ENCODE measurements at regions not wholly inside any gene's neighbourhood (a gene's known extent, or its start where the extent isn't known, plus 50 kb on each side); places are given as distances from the start of the nearest gene placed in this dataset.
A peak's percentile ranks its signal among the peaks of the same experiment; 100 is the strongest.
"Not testable (repeated sequence)": the region's sequence is repeated elsewhere in the genome, so short reads cannot be mapped to it uniquely, and the experiment has no call there.

DNA sequence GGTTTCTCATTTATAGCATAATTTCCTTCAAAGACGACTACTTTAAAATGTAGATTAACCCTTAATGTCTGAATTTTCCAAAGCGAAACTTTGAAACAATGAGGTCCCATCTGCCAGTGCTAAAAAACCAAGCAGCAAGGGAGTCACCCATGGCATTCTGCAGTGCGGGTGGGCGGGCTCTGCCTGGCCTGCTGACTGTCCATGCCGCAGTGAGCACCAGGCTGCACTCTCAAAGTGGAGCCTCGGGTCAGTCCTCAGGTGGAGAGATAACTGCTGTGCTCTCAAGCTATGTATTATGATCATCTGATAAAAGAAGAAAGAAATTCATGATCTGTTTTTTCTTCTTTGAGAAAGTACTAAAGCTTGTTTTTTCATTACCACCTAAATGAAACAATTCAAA, 581.6 kb downstream of the CETN3 start:
- DNase-seq = no peak

DNA sequence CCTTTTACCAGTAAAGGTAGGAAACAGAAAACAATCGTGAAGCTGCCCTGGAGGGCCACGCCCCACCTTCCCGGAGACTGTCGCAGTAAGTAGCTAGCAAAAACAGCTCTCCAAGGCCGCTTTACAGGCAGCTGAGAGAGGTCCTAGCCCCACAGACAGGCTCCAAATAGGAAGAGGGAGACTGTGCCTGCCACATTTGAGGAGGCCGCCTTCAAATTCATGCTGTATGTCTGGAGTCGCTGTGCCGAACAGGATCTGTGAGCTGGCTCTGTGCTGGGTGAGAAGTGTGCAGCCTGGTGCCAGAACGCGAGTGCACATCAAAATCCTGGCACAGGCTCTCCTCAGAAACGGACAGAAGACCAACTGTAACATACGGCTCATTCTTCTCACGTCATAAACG, 582.2 kb downstream of the CETN3 start:
- DNase-seq = no peak

DNA sequence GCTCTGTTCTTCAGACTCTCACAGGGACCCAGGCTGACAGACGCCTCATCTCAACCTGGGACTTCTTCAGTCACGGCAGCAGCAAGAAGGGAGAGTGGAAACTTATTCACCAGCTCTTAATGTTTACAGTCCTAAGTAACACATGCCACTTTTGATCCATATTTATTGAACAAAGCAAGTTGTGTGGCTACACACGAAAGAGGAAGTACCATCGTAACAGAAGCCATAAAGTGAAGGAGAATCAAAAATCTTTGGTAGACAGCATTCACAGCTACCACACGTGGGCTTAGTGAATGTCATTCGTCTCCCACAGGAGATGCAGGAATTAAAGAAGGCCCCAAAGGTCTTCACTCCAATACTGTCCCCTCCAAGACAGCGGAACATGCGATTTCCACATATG, 582.6 kb downstream of the CETN3 start:
- DNase-seq = no peak

DNA sequence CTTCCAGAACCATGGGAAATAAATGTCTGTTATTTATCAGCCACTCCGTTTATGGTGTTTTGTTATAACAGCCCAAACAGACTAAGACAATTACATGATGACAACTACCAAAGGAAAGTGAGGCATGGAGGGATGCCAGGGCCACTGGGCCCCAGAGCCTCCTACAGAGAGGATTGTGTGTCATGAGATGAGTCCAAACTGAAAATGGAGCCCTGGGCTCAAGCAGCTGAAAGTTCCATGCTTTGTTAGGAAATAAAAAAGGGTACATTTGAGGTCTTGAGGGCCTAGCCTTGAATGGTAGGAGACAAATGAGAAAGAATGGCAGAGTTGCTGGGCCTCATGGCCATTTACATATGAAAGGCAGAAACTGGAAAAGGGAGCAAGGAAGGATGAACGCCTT, 586.5 kb downstream of the CETN3 start:
- no peak for DNase-seq

DNA sequence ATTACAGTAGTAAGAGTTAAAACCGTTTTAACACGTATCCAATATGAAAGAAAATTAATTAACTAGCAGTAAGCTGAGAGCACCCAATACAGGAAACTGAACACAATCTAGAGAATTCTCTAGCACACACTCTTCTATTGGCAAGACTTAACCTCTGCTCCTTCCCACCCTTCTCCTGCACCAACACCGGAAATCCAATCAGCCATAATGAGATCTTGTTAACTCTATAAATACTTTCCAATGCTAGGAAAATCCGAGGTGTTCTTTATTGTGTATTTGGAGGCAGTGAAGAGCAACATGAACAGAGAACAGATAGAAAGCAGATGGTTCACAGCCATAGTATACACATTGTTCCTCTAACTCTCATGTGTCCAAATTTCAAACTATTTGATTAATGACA, 591.7 kb downstream of the CETN3 start:
- no peak for DNase-seq

DNA sequence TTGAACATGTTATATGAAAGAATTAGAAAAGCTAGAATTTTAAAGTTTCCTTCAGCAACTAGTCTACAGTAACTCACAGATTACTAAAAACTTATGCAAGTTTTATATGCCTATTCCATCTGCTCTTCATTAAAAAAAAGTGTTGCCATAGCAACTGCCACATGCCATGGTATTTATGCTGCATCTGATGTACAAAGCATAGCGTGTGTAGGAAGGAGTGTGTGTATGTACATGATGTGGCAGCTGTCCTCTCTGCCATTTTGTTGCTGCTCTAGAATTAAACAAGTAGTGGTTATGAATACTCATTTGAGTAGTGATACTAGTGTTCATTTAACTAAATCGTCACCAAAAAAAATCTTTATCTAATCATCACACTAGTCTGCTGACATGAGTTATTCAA, 593.5 kb downstream of the CETN3 start:
- DNase-seq = no peak

DNA sequence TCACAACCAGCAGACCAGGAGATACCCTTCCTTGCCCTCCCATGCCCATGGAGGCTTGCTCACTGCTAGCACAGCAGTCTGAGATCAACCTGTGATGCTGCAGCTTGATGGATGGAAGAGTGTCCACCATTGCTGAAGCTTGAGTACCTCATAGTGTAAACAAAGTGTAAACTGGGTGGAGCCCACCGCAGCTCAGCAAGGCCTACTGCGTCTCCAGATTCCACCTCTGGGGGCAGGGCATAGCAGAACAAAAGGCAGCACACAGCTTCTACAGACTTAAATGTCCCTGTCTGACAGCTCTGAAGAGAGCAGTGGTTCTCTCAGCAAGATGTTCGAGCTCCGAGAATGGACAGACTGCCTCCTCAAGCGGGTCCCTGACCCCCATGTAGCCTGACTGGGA, 608.8 kb downstream of the CETN3 start:
- not testable (repeated sequence) for DNase-seq

DNA sequence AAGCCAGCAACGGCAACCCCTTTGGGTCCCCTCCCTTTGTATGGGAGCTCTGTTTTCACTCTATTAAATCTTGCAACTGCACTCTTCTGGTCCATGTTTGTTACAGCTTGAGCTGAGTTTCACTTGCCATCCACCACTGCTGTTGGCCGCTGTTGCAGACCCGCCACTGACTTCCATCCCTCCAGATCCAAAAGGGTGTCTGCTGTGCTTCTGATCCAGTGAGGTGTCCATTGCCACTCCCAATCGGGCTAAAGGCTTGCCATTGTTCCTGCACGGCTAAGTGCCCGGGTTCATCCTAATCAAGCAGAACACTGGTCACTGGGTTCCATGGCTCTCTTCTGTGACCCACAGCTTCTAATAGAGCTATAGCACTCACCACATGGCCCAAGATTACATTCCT, 615.1 kb downstream of the CETN3 start:
- DNase-seq = not testable (repeated sequence)

DNA sequence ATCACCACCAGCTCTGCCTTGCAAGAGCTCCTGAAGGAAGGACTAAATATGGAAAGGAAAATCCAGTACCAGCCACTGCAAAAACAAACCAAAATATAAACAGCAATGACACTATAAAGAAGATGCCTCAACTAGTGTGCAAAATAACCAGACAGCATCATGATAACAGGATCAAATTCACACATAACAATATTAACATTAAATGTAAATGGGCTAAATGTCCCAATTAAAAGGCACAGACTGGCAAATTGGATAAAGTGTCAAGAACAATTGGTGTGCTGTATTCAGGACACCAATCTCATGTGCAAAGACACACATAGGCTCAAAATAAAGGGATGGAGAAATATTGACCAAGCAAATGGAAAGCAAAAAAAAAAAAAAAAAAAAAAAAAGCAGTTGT, 629.8 kb downstream of the CETN3 start:
- not testable (repeated sequence) for DNase-seq

DNA sequence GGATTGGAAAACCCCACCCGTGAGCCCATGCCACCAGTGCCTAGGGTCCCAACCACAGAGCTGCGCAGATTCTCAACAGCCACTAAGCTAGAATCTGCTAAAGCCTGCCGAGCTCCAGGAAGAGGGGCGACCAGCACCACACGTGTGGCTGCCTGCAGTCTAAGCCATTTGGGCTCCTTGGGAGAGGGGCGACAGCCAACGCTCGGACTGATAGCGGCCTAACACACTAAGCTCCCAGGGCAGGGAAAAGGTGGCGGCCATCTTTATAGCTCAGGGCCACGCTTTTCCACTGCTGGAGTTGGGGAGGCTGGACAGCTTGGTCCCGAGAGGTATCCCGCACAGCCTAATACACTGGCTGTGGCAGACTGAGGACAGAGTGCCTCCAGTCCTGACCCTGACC, 631.8 kb downstream of the CETN3 start:
- no peak for DNase-seq

DNA sequence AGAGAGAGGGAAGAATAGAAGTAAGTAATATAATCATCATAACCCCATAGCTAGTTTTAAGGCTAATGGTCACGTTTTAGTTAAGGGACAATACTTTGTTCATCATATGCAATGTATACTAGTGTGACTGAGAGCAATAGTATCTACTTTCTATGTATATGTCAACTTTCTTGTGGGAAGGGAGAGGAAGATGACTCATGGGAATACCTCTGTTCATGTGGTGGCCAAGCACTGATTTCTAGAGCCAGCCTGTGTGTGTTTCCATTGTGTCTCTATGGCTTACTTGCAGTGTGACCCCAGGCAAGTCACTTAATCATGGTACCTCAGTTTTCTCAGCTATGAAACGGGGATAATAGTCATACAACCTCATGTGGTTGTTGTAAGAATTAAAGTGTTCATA, 639.6 kb downstream of the CETN3 start:
- DNase-seq = no peak

DNA sequence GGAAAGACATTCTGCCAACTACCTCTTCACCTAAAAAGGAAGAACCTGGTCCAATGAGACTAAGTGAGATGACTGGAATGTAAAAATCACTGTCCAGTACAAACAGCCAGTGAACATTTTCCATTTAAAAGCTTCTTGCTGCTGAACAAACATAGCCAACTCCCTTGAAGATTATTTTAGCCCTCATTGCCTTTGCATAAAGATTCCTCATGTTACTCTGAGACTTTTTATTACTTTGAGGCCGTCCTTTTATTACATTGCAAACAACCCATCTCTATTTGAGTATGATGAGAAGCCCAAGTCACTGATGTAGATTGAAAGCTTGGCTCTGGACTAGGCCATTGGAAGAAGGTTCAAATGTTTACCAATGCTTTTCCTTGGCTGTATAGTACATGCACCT, 649.8 kb downstream of the CETN3 start:
- no peak for DNase-seq

DNA sequence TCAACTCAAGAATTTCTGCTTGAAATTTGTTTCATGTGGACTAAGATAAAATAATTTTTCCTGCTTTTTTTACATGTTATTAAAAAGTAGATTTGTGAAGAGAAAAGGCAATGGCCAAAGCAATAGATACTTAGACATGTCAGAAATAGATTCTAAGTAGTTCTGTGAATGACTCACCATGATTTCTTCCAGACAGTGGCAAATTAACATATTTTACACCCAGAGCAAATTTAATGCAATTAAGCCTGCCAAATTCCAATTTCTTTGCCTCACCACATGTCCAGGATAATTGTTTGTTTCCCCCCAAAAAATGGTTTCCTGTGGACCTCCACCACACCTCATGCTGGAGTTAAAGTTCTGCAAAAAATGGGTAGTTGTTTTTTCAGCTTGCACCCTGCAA, 651.4 kb downstream of the CETN3 start:
- no peak for DNase-seq

DNA sequence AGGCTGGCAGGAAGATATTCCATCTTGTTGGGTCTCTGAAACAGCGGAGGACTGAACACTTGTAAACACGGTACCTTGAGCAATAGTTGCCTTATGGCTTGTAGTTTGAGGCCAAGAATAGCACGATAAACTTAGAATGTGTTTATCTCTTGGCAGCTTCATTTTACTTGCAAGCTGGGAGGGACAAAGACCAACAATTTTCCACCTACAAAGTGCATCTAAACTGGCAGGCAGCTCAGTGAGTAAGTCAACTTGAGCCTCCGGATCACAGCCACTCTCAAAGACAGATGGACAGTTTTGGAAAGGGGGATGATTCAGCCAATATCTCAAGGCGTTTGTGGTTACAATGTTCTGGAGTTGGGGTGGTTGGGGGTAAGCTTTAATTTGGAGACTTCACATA, 652.6 kb downstream of the CETN3 start:
- no peak for DNase-seq

DNA sequence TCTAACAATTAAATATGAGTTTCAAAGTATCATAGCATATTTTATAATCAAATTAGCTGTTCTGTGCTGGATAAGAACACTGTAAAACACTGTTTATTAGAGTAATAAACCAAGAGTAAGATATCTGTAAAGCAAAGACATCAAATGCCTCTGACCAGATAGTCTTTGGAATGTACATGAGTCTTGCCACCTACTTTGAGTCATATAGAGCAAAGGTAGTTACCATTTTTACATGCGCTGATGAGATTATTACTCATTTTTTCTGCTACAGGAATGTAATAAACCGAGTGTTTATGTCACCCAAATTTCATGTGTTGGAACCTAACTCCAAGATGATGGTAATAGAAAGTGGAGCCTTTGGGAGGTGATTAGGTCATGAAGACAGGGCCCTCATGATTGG, 654.5 kb downstream of the CETN3 start:
- DNase-seq = no peak

DNA sequence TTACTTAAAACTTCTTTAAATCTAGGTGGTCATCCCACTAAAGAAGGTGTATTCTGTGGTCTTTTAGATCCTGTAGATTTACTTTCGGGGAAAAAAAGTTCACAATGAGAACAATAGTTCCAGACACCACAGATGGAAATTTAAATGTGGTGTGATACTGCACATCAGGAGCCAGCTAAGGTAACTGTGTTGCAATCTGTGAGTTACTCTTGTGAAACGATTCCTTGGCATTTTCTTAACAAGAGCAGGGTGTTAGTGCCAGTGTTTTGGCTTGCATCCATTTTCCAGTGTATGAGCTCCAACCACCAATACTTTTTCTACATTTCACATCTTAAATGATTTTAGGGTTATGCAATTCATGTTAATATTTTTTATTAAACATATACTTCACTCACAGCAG, 674.5 kb downstream of the CETN3 start:
- DNase-seq = no peak

DNA sequence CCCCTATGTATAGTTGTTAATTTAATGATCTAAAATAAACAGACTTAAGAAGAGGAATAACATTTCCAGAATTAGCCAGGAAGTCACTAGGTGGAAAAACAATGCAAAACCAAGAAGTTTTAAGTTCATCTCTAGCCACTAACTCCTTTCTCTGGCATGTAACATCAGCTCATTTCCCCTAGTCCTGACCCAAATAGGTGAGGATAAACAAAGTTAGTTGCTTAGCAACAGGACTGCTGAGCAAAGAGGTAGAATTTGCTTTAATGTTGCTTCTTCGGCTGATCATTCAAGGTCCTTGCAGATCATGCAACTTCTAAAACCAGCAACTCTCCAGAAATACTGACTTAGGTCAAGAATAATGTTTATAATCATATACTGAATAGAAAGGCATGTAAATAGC, 675.8 kb downstream of the CETN3 start:
- peak; percentile 7 for DNase-seq

DNA sequence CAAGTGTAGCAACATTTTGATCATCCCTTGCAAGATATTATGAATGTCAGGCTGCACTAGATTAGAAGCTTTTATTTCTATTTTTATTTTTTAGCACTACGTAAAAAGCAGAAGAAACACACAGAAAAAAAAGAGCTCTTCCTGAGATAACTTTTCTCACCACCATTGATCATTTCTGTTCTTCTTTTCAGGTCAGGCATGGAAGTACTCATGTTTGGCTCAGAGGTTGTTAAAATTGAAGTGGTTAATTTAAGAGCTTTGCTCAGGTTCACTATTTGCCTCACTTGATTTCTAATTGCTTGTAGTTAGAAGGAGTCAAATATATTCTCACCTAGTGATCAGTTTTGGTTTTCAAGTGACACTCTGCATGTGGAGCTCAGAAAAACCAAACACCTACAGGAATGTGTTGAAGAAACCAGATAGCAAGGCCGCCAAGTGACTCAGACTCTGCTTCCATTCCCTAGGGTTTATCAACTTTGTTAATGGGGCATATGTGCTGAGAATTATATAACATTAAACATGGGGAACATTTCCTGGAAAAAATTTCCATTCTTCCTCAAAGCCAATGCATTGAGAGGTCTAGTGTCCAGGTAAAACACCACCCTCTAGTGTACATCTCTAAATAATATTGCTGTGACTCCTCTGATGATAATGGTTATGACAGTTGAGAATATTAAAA, 679.8 kb downstream of the CETN3 start:
- peak; percentile 25 for DNase-seq

DNA sequence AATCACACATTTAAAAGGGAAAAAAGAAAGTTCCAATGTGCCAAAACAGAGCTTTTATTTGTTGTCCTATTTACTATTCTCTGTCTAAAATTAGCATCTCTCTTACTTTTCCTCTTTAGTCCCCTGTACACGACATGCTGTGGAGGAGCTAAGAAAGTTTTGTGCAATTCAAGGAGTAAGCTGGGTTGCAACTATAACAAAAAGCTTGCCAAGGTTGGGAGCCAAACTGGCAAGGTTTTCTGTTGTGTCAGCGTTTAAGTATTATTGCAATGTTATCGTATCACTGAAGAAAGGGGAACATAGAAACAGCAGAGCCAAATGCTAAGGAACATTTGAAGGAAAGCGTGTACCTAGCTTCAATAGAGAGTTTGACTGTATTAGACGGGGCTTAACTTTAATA, 680.8 kb downstream of the CETN3 start:
- no peak for DNase-seq

DNA sequence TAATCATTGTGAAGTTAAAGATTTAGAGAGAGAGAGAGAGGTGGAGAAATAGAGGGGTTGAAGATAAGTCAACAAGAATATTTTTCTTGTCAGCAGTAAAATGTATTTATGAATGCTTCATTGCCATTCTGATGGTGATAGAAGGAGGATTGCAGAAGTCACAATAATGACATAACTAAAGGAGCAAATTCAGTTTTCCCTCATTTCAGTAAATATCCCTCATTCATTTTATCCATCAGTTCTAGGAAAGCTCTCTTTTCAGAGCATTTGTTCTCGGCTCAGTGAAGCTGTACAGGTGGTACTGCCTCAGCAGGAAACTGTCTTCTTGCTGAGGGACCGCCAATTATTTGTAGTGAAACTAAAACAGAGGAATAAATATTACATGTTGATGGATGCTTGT, 681.4 kb downstream of the CETN3 start:
- no peak for DNase-seq

DNA sequence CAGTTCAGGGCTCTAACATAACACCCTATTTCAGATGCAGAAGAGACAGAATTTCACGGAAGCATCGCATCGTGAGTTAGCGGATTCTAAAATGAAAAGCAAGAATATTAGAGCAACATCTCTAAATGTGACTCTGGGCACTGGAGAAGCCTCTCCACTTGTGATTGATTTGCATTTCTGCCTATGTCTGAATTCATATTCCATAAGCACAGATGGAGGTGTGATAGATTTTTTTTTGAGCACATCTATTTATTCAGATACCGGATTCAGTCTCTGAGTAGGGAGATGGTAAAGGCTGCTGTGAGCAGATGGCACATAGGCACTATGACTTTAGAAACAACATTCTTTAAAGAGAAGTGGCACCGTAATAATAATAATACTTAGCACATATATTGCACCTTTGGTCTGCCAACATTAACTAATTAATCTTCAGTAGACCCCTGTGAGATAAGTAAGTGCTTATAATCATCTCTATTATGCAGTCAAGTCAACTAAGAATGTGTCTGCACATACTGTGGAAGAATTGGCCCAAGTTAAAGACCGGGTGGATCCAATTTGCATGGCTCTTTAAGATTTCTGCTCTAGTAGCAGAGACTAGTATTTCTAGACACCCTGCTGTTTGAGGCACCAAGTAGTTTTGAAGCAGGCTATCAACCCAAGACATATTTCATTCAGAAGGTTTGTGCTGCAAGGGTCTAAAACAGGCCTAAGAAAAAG, 685.0 kb downstream of the CETN3 start:
- DNase-seq = no peak

DNA sequence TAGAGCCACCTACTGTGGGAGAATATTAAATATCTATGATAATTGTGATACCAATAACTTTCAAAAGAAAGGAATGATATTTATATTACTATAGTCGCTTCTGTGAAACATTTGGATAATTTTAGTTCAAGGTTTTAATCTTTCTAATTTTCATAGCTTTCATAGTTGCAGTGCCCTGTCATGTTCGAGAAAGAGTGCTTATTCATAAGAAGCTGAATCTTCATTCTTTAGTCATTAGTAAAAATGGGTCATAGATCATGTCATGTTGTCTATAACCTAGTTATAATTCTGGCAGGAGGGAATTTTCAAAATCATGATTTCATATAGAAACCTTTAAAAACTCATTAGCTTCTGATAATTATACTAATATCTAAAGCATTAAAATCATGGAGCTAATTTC, 685.6 kb downstream of the CETN3 start:
- DNase-seq = no peak

DNA sequence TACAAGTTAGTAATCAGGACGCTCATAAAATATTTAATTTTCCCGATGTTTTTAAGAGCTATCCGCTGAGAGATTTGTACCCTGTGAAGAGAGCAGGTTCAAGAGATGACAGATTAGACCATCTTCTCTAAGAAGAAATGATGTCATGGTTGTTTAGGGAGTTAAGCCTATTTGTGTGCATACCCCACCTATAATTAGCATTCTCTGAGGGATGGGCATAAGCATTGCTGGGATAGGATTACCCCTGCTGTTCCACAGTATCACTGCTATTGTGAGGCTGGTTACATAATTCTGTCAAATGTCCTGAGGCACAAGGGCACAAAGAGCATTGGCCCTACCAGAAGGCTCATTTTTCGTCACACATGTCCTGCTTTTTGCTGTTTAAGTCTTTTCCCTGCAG, 687.0 kb downstream of the CETN3 start:
- DNase-seq = no peak

DNA sequence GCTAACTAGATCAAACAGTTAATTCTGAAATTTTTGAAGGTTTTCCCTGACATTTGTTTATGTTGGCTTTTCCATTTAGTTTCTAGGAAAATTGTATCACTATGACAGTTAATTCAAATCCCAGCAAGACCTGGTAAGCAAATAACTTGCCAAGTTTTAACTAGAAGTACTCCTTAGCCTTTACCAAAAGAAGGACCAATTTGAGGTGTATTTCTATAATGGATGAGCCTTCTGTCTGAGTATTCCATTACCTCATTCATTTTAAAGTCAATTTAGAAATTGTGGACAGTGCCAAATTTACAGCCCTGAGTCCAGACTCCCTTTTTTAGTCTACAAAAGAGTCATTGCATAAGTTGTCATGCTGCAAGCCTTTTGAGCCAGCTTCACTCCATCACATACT, 687.6 kb downstream of the CETN3 start:
- DNase-seq = no peak

DNA sequence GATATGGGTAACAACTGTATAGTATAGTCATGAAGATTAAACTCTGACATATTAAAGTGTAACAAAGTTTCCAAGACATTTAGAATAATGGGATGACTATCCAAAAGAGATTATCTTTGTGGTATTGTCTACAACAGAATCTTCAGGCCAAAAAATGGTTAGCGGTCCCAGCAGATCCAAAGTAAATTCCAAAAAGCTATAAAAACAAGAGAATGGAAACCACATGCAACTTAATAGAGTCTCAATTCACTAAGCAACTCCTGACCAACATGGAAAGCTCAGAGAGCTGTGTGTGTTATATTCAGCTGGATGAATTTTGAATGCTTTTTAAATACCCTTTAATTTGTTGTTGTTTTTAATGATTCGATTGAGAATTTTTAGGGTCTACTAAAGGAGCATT, 688.2 kb downstream of the CETN3 start:
- DNase-seq = no peak

All from COR-L47 (cell line).